ENCODE measurements at regions not wholly inside any gene's neighbourhood (a gene's known extent, or its start where the extent isn't known, plus 50 kb on each side); places are given as distances from the start of the nearest gene placed in this dataset.

- ChIA-PET POLR2A (no interaction called here), CTCF (no interaction called here)
- TF ChIP-seq CTCF (IDR thresholded peaks at IDR 0.05; ENCODE audit: insufficient read depth in 1 of 2, low read depth in 1 of 2, low read length in 1 of 2, severe bottlenecking in 1 of 2, unreplicated experiment in 1 of 2) = no peak
- Histone ChIP-seq H3K9me3 (peaks cover 4% of the 10 kb centered on the region; the same call in 1 of the 2 replicates), H3K36me3 (ENCODE audit: control insufficient read depth, insufficient read depth, low read length) (no peaks in the 10 kb centered on the region), H3K4me3 (ENCODE audit: low read depth, low read length) (no peak overlapping the region), H3K27me3 (replicated peaks; ENCODE audit: control insufficient read depth, insufficient read depth, low read length) (no peaks in the 10 kb centered on the region), H3K4me1 (no peaks in the 10 kb centered on the region)
- Mint-ChIP-seq H3K27me3 (ENCODE audit: insufficient read depth, unreplicated experiment) (no peaks in the 10 kb centered on the region), H3K27ac (ENCODE audit: unreplicated experiment) (no peak overlapping the region), H3K4me3 (ENCODE audit: unreplicated experiment) (no peak overlapping the region), H3K4me1 (ENCODE audit: low read depth, unreplicated experiment) (no peaks in the 10 kb centered on the region), H3K9me3 (ENCODE audit: unreplicated experiment) (peaks cover 20% of the 10 kb centered on the region), H3K36me3 (ENCODE audit: insufficient read depth, unreplicated experiment) (no peaks in the 10 kb centered on the region)
- no peak for DNase-seq
- no TSS peak for BruUV-seq (replicated peaks)
- intact Hi-C loops (cut with micrococcal nuclease; ENCODE audit: unreplicated experiment) = no loop called here
Observed at GRCh38 chr10:75302029-75302428, 66.3 kb upstream of the COMTD1 start.

GRCh38 chr10:75297021-75297599, 61.4 kb upstream of the COMTD1 start:
- DNase-seq = no peak
- Mint-ChIP-seq H3K9me3 (ENCODE audit: unreplicated experiment) (peaks cover 4% of the 10 kb centered on the region), H3K4me1 (ENCODE audit: low read depth, unreplicated experiment) (no peaks in the 10 kb centered on the region), H3K27ac (ENCODE audit: unreplicated experiment) (no peak overlapping the region), H3K4me3 (ENCODE audit: unreplicated experiment) (no peak overlapping the region), H3K36me3 (ENCODE audit: insufficient read depth, unreplicated experiment) (no peaks in the 10 kb centered on the region), H3K27me3 (ENCODE audit: insufficient read depth, unreplicated experiment) (no peaks in the 10 kb centered on the region)
- CTCF ChIA-PET = interaction anchor here (0.6 to 0.7 kb wide), 2 partner anchors 56 to 83 kb away, joined by 3 read pairs; no protein-coding TSS in a partner anchor
- Histone ChIP-seq H3K27me3 (replicated peaks; ENCODE audit: control insufficient read depth, insufficient read depth, low read length) (no peaks in the 10 kb centered on the region), H3K9me3 (peaks cover 2% of the 10 kb centered on the region; the same call in 1 of the 2 replicates), H3K4me1 (peaks cover 6% of the 10 kb centered on the region; the same call in 1 of the 2 replicates), H3K36me3 (ENCODE audit: control insufficient read depth, insufficient read depth, low read length) (no peaks in the 10 kb centered on the region), H3K4me3 (ENCODE audit: low read depth, low read length) (no peak overlapping the region)
- intact Hi-C loops (cut with micrococcal nuclease; ENCODE audit: unreplicated experiment) = no loop called here
- POLR2A ChIA-PET = no interaction called here
- BruUV-seq (replicated peaks) = no TSS peak
- no peak for TF ChIP-seq CTCF (IDR thresholded peaks at IDR 0.05; ENCODE audit: insufficient read depth in 1 of 2, low read depth in 1 of 2, low read length in 1 of 2, severe bottlenecking in 1 of 2, unreplicated experiment in 1 of 2)

GRCh38 chr10:75295868-75296441, 60.2 kb upstream of the COMTD1 start:
- Mint-ChIP-seq H3K27ac (ENCODE audit: unreplicated experiment) (no peak overlapping the region), H3K4me3 (ENCODE audit: unreplicated experiment) (no peak overlapping the region), H3K9me3 (ENCODE audit: unreplicated experiment) (no peaks in the 10 kb centered on the region), H3K4me1 (ENCODE audit: low read depth, unreplicated experiment) (no peaks in the 10 kb centered on the region), H3K36me3 (ENCODE audit: insufficient read depth, unreplicated experiment) (no peaks in the 10 kb centered on the region), H3K27me3 (ENCODE audit: insufficient read depth, unreplicated experiment) (no peaks in the 10 kb centered on the region)
- 0 out of 2 replicates have a peak overlapping the region, but pooled peaks have one; percentile 48 for H3K4me3 ChIP-seq (ENCODE audit: low read depth, low read length)
- H3K4me1 ChIP-seq = peaks cover 6% of the 10 kb centered on the region; the same call in 1 of the 2 replicates
- intact Hi-C loops (cut with micrococcal nuclease; ENCODE audit: unreplicated experiment) = no loop called here
- ChIA-PET POLR2A (no interaction called here), CTCF (interaction anchor here (0.5 to 0.6 kb wide), 2 partner anchors 54 to 740 kb away, joined by 3 to 4 read pairs; no protein-coding TSS in a partner anchor)
- BruUV-seq (replicated peaks) = TSS peak; percentile 19
- no peaks in the 10 kb centered on the region for H3K27me3 ChIP-seq (replicated peaks; ENCODE audit: control insufficient read depth, insufficient read depth, low read length)
- TF ChIP-seq CTCF (IDR thresholded peaks at IDR 0.05; ENCODE audit: insufficient read depth in 1 of 2, low read depth in 1 of 2, low read length in 1 of 2, severe bottlenecking in 1 of 2, unreplicated experiment in 1 of 2) = no peak
- no peaks in the 10 kb centered on the region for H3K36me3 ChIP-seq (ENCODE audit: control insufficient read depth, insufficient read depth, low read length)
- no peak for DNase-seq
- no peaks in the 10 kb centered on the region for H3K9me3 ChIP-seq
